Activated CD4-positive, alpha-beta T cell treated with anti-CD3 and anti-CD28 coated beads, Interleukin-2, Interleukin-6, amounts not matched to agents 100 ng/mL and 50 ng/mL, durations not matched to agents 16 hours and 8 hours (primary cell): ENCODE measurements at regions not wholly inside any gene's neighbourhood (a gene's known extent, or its start where the extent isn't known, plus 50 kb on each side); places are given as distances from the start of the nearest gene placed in this dataset.

Experiments
- DNase-seq: peaks from one replicate; pipeline ENCODE4 v3.0.0-alpha.2; 2020

DNA sequence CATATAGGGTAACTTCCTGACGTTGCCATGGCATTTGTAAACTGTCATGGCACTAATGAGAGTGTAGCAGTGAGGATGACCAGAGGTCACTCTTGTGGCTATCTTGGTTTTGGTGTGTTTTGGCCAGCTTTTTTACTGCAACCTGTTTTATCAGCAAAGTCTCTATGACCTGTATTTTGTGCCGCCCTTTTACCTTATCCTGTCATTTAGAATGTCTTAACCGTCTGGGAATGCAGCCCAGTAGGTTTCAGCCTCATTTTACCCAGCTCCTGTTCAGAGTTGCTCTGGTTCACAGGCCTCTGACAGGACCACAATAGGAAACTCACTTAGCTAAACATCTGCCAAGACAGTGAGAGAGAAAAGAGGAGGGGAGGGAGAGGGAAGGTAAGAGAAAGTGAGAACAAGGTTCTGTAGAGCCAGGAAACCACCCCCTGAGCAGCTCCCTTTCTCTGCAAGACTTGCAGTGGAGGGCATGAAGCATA lies 64.8 kb upstream of the PLEKHG3 start:
- no peak for DNase-seq

DNA sequence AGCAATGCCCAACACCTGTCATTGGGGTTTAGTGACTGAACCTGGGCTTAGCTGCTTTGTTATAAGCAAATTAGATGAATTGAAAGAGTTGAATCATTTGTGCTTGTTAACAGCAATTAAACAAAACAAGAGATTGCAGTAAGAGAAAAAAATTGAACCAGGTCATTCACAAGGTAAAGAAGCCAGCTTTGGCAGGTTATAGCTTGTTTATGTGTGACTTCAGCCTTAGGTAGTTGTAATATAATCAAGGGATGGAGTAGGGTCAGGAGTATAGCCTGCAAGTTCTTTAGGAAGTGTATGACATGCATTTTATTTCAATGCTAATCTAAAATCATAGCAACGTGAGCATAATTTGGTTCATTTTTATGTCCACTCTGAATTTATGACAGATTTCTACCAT lies 63.4 kb upstream of the PLEKHG3 start:
- DNase-seq = no peak

DNA sequence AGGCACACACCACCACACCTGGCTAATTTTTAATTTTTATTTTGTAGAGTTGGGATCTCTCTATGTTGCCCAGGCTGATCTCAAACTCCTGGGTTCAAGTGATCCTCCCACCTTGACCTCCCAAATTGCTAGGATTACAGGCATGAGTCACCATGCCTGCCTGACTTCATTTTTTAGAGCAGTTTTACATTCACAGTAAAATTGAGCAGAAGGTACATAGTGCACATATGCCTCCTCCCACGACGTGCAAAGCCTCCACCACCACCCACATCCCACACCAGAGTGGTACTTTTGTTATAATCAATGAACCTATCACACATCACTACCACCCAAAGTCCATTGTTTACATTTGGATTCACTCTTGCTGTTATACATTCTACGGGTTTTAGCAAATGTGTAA lies 62.5 kb upstream of the PLEKHG3 start:
- DNase-seq = no peak

DNA sequence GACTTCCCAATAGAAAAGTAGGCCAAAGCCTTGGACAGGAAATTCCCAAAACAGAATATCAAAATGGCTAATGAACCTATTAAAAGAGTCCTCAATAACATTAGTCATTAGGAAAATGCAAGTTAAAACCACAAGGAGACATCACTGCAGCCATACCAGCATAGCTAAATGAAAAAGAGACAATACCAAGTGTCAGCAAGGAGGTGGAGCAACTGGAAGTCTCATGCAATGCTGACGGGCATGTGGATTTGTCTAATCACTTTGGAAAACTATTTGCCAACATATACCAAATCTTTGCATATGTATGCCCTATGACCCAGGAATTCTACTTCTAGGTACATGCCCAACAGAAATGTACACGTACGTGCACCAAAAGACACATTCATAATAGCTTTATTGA lies 60.5 kb upstream of the PLEKHG3 start:
- no peak for DNase-seq

- DNase-seq = no peak
Observed at GRCh38 chr14:64644629-64645028, 59.6 kb upstream of the PLEKHG3 start.

DNA sequence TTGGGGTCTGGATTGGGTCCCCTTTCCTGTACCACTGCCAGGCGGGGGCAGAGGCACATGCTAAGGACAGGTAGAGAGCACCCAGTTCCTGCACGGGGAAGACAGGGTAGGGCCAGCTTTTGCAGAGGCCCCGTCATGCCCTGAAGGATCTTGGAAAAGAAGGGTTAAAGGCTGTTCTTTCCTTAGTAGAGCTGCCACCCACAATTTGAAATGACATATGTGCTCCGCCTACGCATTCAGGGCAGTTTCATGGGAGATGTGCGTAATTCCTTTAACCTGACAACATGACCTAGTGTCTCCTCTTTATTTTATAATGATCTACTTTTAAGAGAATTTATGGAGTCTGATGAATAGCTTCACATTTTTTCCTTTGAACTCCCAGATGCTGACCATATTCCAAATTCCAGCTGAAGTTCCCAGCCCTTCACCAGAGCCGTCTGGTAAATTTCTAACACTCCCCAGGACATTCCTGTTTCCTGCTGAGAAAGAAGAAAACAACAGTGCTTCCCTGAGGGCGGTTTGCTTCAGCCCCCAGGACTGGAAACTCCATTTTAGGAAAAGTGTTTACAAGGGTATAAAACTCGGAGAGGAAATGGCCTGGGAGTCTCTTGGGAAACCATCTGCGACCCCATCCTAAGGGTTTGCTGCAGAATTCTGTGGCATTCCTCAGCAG lies 58.9 kb upstream of the PLEKHG3 start:
- DNase-seq = no peak

DNA sequence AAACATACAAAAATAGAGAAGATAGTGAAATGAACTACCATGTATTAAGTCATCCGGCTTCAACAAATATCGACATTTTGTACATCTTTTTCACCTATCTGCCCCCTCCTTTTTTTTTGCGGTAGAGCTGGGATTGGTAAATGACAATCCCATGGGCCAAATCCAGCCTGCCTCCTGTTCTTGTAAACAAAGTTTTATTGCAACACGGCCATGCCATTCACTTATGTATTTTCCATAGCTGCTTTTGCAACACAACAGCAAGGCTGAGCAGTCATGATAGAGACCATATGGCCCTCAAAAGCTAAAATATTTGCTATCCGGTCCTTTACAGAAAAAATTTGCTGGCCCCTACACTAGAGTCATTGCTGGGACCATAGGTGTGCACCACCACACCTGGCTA lies 58.1 kb upstream of the PLEKHG3 start:
- DNase-seq = no peak

- no peak for DNase-seq
Observed at GRCh38 chr14:64649383-64649998, 54.7 kb upstream of the PLEKHG3 start.

GRCh38 chr14:64653900-64654245 lies 50.4 kb upstream of the PLEKHG3 start:
- DNase-seq = no peak

DNA sequence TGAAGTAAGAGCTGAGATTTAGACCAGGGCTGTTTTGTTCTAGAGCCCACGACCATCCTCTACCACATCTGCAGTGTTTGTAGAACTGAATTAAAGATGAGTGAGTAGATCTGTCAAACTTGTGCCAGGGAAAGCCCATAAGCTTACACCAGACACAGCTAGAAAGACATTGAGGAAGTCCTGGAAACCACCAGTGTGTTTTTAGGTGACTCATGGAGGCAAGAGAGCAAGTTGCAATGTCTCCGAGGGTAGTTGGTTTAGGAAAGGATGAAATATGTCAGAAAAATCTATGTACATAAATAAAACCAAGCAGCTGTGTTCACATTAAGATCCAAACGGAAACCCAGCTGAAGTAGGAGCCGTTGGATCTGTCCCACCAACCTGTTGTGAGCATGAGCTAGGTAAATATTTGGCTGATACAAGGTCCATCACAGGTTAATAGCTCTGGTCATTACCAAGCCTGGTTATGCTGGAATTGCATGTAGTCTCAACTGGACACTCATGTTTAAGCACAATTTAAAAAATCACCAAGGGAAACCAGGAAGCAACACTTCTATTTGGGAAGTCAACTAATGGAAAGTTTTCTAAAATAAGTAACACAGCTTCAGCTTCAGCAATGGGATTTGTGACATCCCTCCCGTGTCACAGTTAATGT lies 49.9 kb upstream of the PLEKHG3 start:
- DNase-seq = peak; percentile 35
